Hematopoietic multipotent progenitor cell treated with erythropoietin and hydrocortisone succinate and interleukin-3 and kit ligand, for 15 days (in vitro differentiated cells): ENCODE measurements at regions not wholly inside any gene's neighbourhood (a gene's known extent, or its start where the extent isn't known, plus 50 kb on each side); places are given as distances from the start of the nearest gene placed in this dataset.
"Not testable (repeated sequence)": the region's sequence is repeated elsewhere in the genome, so short reads cannot be mapped to it uniquely, and the experiment has no call there.

Experiments
- DNase-seq: peaks from one replicate; pipeline ENCODE4 v3.0.0-alpha.2; 2015; ENCODE audit warnings: low spot score

DNA sequence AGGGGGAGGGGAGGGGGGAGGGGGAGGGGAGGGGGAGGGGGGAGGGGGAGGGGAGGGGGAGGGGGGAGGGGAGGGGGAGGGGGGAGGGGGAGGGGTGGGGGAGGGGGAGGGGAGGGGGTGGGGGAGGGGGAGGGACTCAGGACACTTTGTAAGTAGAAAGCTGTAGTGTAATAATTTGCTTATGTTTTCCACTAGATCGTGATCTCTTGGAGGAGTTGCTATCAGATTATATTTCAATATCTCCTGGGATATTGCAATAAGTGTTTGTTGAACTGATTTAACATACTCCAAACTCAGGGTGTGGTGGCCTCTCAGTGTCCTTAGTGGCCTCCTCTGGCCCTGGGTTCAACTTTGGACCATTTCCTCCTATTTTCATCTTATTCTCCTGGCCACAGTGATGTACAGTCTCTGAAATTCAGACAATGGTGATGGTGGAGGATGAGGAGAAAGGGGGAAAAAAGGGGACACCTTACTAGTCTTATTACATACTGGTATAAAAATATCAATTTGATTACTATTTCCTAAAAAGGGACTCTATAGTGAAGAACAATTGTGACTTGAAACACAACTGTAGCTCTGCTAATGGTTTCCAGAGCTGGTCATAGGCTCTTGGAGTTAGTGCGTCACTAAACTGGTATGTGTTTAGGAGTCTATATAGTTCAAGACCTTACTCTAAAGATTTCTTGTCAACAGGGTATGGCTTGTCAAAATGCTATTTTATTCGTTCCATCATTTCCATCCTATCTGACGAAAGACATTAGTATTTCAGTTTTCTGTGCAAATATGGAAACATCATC is 89.6 kb downstream of the DDX1 start:
- DNase-seq = no peak

- DNase-seq = no peak
Observed at GRCh38 chr2:15682354-15682753, 90.7 kb downstream of the DDX1 start.

- no peak for DNase-seq
Observed at GRCh38 chr2:15684161-15685039, 92.7 kb downstream of the DDX1 start.

DNA sequence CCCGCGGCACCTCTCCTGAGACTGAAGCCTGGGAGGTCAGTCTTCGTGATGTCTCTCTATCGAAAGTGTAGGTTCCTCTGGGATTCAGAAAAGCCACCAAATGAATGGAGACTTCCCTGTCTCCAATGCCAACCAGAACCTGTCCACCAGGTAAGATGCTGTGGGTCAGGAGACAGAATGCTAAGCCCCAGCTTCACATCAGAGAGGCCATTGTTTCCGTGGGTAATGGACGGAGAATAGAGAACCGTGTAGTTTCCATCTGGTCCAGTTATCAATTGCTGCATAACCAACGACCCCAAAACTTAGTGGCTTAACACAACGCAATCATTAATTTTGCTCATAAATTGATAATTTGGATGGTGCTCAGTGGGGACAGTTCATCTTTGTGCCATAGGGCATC is 93.5 kb downstream of the DDX1 start:
- DNase-seq = no peak

DNA sequence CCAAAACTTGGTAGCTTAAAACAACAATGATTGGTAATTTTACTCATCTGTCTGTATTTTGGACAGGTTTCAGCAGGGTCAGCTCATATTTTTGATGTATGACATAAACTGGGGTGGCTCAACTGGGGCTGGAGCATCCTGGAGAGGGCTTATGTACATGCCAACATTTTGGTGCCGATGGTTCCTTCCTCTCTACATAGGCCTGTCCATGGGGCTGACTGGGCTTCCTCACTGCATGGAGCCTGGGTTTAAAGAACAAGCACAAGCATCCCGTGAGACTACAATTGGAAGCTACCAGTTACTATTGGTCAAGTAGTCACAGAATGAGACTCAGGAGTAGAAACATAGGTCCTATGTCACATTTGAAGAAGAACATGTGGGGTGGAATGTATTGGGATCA is 95.0 kb downstream of the DDX1 start:
- DNase-seq = no peak

- DNase-seq = no peak
Observed at GRCh38 chr2:15687243-15687642, 95.6 kb downstream of the DDX1 start.

DNA sequence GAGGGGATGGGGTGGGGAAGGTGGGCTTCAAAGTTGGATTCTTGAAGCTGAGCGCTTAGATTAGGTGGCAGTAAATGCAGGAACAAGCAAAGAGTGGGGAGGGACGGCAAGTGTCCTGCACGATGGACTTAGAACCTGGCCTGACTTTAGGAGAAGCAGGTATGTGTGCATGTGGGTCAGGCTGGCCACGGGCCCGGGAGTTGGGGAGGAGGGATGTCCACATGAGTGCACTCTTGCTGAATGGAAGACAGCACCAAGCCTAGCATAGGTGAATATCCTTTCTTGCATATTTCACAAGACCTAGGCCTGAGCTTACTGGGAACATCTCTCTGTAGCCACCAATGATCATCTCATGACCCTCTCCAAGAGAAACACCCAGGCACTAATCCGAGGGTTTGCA is 96.1 kb downstream of the DDX1 start:
- DNase-seq = no peak

GRCh38 chr2:15688924-15689568 is 97.4 kb downstream of the DDX1 start:
- no peak for DNase-seq

DNA sequence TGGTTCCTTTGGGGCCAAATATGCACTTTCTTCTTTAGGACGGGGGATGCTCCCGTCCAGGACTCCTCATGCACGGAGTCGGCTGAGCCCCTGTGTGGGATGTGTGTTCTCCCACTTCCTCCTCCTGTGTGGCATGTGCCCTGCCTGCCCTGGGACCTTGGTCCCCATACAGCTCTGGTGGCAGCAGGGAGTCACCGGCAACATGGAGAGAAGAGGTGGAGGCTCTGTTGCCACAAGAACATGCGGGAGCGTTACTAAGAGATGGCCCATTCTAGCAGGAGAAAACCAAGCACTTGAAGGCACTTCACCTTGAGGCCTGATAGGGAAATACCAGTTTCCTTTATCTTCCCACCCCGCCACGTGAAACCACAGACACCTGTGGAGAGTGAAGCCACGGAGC is 98.0 kb downstream of the DDX1 start:
- no peak for DNase-seq

GRCh38 chr2:15691586-15692310 is 100.1 kb downstream of the DDX1 start:
- DNase-seq = no peak

DNA sequence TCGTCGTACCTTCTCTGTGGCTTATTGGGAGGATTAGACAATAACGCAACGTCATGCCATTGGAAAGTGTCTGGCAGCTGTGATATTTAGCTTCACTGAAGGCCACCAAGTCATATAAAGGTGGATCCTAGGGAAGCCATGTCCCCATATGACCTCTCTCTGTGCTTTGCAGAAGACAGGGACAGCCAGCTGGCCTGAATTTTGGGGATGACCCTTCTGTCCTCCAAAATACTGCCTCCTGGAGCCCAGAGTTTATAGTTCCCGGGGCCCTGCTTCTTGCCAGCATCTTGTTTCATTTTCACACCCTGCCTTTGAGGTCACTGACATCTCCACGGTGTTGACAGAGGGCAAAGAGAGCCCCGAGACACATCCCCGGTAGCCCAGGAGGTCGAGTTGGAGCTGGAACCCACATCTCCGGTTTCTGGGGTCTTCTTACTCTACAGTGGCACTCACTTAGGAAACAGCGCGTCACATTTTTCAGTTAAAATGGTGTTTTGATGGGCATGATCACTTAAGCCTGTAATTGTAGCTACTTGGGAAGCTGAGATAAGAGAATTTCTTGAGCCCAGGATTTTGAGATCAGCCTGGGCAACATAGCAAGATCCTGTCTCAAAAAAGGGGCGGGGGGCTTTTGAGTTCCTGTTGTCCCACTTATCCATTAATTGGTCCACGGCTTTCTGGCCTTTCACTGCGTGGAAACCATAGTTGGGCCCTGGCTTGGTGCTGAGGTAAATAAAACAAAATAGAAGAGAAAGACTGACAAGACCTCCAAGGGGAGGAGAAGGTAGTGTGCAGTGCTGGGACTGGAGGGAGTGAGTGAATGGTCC is 101.1 kb downstream of the DDX1 start:
- DNase-seq = no peak

DNA sequence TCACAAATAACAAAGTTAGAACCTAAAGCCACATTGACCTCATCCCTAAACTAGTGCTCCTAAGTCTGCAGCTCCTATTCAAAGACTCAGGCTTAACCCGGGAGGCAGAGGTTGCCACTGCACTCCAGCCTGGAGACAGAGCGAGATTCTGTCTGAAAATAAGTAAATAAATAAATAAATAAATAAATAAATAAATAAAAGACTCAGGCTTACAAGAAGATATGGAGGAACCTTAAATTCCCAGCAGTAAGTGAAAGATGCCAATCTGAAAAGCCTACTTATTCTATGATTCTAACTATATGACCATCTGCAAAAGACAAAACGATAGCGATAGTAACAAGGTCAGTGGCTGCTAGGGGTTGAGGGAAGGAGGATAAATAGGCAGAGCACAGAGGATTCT is 101.7 kb downstream of the DDX1 start:
- DNase-seq = no peak

GRCh38 chr2:15693926-15694588 is 102.4 kb downstream of the DDX1 start:
- DNase-seq = no peak

GRCh38 chr2:15694589-15694986 is 102.9 kb downstream of the DDX1 start:
- no peak for DNase-seq

DNA sequence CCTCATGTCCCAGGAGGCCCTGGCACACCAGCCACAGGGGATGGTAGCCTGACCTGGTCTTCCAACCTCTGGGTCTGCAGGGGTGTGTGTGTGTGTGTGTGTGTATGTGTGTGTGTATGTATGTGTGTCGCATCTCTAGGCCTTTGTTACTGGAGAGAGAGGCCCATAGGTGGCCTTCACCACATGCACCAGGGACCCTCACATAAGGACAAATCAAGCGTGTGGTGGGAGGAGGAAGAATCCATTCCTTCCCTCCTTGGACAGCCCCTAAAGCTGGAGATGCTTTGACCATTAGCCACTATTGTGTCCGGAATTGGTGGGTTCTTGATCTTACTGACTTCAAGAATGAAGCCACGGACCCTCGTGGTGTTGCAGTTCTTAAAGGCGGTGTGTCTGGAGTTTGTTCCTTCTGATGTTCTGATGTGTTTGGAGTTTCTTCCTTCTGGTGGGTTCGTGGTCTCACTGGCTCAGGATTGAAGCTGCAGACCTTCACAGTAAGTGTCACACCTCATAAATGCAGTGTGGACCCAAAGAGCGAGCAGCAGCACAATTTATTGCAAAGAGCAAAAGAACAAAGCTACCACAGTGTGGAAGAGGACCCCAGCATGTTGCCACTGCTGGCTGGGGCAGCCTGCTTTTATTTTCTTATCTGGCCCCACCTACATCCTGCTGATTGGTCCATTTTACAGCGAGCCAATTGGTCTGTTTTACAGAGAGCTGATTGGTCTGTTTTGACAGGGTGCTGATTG is 104.1 kb downstream of the DDX1 start:
- DNase-seq = no peak

DNA sequence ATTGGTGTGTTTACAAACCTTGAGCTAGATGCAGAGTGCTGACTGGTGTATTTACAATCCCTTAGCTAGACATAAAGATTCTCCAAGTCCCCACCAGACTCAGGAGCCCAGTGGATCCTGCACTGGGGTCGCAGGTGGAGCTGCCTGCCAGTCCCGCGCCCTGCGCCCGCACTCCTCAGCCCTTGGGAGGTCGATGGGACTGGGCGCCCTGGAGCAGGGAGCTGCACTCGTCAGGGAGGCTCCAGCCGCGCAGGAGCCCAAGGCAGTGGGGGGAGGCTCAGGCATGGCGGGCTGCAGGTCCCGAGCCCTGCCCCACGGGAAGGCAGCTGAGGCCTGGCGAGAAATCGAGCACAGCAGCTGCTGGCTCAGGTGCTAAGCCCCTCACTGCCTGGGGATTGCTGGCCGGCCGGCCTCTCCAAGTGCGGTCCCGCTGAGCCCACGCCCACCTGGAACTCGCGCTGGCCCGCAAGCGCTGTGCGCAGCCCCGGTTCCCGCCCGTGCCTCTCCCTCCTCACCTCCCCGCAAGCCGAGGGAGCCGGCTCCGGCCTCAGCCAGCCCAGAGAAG is 105.0 kb downstream of the DDX1 start:
- not testable (repeated sequence) for DNase-seq

DNA sequence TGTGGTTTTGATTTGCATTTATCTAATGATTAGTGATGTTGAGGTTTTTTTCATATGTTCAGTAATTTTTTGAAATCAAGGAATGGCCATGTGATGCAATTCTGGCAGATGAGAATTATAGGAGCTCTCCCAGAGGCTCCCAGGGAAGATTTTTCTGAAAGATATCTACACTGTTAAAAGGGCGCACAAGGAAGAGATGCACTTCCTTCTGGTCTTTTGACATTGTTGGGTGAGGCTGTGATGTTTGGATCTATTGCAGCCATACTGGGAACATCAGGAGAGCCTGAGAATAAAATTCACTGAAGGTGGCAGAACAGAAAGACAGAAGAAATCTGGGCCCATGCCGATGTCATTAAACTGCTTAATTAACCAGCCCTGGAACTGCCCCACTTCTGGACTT is 108.5 kb downstream of the DDX1 start:
- no peak for DNase-seq

DNA sequence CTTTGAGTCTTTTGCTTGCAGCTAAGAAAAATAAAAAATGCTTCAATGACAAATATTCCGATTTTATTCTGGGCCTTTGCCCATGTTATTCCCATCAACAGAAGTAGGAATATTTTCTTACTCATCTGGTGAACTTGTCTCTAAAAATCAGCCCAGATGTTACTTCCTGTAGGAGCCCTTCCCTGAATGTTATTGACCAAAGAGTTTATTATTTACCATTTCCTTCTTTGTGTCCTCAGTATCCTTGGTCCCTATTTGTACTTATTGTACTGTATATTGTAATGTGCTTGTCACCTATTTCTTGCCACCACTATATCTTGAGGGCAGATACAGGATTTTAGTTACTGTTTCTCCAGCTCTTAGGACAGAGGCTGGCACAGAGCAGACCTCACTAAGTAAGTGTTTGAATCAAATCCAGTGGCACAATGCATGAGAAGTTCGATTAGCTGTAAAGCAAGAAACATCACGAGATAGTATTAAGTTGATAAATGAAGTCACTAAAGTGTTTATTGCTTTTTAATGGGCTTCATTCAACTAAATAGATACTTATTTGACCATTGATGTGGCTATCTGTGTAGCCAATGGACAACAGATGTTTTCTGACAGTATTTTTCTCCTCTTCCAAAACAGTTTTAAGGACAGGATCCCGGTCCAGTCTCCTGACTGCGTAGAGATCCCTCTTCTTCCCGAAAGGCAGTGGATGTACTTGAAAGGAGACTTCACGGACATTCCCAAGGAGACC is 109.1 kb downstream of the DDX1 start:
- no peak for DNase-seq

- no peak for DNase-seq
Observed at GRCh38 chr2:15701341-15701907, 109.8 kb downstream of the DDX1 start.
